GM18511 (cell line): ENCODE measurements at regions not wholly inside any gene's neighbourhood (a gene's known extent, or its start where the extent isn't known, plus 50 kb on each side); places are given as distances from the start of the nearest gene placed in this dataset.
"Not testable (repeated sequence)": the region's sequence is repeated elsewhere in the genome, so short reads cannot be mapped to it uniquely, and the experiment has no call there.

Experiments used
- ATAC-seq: cut with Tn5 transposase; IDR thresholded peaks from one replicate; pipeline ENCODE4 v1.9.1; 2021; ENCODE audit warnings: mild to moderate bottlenecking, moderate library complexity; ENCODE audit not compliant: unreplicated experiment

DNA sequence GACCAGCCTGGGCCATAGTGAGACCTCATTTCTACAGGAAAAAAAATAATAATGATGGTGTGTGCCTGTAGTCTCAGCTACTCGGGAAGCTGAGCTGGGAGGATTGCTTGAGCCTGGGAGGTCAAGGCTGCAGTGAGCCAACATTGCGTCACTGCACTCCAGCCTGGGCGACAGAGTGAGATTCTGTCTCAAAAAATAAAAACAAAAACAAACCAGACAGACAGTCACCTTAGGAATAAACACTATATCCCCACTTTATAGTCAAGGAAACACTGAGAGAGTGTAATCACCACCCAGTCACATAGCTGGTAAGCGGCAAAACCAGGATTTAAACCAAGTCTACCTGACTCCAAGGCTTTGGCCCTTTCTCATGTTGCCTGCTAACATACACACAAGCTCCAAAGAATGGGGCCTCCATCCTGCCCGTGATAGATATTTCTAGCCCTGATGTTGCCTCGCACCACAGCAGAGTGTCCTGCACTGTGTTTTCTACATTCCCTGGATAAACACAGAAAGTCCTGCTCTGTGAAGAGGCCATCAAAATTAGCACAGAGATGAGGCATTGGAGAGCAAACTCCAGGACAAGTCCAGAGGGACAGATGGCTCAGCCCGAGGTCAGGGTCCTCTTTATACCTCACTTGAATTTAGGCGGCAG, 66.1 kb upstream of the SMURF2 start:
- ATAC-seq, result no peak

DNA sequence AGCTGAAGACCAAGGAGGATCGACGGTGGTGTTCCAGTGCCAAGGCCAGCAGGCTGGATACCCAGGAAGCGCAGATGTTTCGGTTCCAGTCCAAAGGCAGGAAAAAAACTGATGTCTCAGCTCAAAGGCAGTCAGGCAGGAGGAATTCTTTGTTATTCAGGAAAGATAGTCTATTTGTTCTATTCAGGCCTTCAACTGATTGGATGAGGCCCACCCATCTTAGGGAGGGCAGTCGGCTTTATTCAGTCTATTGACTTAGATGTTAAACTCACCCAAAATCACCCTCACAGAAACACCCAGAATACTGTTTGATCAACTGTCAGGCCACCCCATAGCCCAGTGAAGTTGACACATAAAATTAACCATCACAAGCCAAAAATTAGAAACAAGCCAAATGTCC, 63.9 kb upstream of the SMURF2 start:
- ATAC-seq, result not testable (repeated sequence)

DNA sequence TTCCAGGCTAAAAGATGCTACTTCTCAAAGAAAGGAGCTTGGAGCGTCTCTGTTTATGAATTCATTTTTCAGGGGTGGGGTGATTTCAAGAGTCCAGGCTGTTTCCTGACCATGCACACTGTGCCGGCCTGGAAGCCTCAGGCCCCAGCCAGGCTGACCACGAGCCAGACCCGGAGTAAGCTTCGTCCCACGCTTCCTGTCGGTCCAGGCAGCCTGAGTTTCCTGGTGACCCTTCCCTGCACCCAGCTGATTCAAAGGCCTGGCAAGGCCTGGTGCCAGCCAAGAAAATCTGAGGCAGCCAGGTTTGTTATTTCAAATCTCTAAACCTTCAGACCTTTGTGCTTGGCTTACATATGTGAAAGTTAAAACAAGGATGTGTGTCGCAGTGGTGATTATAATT, 62.1 kb upstream of the SMURF2 start:
- not testable (repeated sequence) for ATAC-seq

DNA sequence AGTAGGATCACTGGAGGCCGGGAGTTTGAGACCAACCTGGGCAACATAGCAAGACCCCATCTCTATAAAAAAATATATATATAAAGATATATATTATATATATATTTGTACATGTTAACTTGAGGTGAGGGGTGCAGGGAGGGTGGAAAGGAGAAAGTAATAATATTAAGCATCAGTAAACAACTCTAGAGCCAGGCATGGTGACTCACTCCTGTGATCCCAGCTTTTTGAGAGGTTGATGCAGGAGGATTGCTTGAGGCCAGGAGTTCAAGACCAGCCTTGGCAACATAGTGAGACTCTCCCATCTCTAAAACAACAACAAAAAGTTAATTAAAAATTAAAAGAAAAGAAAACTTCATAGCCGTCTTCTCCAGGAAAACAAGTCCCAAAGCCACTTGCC, 61.7 kb upstream of the SMURF2 start:
- no peak for ATAC-seq

DNA sequence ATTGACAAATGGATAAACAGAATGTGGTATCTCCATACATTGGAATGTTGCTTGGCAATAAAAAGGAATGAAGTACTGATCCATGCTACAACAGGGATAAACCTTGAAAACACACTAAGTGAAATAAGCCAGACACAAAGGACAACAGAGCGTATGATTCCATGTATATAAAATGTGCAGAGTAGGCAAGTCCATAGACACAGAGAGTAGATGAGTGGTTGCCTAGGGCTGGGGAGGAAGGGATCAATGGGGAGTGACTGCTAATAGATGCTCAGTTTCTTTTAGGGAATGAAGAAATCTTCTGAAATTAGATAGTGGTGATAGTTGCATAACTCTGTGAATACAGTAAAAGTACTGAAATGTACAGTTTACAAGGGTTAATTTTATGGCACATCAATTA, 59.4 kb upstream of the SMURF2 start:
- ATAC-seq, result not testable (repeated sequence)

DNA sequence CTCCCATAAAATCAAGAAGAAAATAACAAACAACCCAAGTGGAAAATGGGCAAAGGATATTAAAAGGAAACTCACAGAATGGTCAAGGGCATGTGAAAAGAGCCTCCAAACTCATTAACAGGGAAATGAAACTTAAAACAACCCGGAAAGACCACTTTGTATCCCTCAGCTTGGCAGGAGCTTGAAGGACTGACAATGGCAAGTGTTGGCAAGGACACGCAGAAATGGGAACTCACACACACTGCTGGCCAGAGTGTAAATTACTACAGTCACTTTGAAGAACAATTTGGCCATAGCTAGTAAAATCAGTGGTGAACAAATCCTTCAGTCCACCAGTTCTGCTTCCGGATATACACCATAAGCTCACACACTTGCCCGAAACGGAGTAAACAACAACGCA, 58.1 kb upstream of the SMURF2 start:
- not testable (repeated sequence) for ATAC-seq

DNA sequence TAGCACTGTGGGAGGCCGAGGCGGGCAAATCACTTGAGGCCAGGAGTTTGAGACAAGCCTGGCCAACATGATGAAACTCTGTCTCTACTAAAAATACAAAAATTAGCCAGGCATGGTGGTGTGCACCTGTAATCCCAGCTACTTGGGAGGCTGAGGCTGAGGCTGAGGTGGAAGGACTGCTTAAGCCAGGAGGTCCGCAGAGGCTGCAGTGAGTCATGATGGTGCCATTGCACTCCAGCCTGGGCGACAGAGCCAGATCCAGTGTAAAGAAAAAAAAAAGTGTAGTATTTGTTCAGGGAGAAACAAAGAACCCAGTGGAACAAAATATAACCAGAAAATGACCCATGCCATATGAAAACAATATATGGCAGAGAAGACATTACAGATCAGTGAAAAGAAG, 57.4 kb upstream of the SMURF2 start:
- ATAC-seq, result not testable (repeated sequence)

DNA sequence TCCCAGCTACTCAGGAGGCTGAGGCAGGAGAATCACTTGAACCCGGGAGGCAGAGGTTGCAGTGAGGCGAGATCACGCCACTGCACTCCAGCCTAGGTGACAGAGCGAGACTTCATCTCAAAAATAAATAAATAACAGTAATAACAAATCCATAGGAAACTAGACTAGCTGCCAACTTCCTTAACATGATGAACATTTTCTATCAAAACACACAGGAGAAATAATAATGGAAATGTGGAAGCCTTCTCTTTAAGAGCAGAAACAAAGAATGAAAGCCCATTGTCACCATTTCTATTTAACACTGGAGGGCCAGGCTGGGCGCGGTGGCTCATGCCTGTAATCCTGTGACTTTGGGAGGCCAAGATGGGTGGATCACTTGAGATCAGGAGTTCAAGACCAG, 56.7 kb upstream of the SMURF2 start:
- not testable (repeated sequence) for ATAC-seq

DNA sequence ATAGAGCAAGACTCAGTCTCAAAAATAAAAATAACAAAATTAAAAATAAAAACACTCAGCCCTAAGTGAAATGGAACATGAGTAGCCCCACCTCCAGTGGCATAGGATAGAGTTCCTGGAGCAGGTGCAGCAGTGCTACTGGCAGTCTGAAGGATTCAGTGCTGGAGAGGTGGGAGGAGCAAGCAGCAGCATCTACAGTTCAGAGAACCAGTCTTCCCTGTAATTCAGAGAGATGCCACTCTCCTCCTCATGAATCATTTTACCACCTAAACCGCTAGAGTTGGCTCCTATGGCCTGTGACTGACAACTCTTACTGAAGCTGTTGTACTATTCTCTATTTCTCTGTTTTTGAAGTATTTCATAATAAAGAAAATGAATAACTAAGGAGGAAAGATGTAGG, 56.0 kb upstream of the SMURF2 start:
- no peak for ATAC-seq

DNA sequence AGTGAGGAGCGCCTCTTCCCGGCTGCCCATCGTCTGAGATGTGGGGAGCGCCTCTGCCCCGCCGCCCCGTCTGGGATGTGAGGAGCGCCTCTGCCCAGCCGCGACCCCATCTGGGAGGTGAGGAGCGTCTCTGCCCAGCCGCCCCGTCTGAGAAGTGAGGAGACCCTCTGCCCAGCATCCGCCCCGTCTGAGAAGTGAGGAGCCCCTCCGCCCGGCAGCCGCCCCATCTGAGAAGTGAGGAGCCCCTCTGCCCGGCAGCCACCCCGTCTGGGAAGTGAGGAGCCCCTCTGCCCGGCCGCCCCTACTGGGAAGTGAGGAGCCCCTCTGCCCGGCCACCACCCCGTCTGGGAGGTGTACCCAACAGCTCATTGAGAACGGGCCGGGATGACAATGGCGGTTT, 54.4 kb upstream of the SMURF2 start:
- not testable (repeated sequence) for ATAC-seq

DNA sequence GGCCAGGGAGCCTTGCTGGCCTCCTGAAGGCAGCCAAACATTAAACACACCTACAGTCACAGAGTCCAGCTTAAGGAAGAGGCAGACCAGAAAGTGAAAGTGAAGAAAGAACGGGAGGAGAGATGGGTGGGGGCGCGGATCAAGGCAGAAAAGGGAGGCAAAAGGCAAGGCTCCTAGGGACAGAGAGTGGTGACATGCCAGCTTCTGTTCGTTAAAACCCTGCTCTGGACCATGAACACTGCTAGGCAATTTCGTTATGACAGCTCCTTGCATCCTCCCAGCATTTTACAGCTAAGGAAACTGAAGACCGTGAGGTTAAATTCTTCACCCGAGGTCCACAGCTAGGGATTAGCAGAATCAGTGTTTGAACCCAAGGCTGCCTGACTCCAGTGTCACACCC, 51.7 kb upstream of the SMURF2 start:
- not testable (repeated sequence) for ATAC-seq

DNA sequence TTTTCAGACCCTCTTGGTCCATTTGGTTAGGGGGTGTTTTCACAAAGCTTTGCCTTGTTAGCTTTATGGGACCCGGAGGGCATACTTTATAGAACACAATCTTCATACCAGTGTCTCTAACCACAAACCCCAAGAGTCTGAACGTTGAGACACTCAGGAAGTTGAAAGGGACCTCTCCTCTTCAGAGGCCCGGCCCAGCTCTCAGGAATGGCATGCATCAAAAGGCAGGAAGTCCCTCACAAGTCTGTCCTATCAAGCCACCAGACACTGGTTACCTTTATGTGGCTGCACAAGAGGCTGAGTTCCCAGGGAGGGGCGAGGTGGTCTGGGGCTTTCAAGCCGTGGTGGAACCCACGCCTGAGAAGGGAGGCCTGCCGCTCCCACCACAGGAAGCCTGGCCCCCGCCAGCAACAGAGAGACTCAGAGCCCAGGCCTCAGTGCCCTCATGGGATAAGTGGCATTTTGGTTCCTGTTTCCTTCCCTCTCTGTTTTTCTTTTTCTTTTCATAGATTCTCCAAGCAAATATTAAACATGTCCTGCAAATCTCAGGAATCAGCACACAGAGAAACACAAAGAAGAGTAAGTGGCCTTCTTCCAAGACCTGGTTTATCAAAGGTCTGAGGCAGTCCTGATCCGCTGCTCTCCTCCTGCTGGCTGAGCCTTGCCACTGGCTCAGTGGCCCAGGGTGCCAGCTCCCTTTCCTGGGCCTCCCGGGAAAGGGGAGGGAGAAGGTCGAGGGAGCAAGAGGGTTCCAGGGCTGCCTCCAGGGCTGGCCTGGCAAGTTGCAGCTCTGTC, 50.6 kb upstream of the SMURF2 start:
- ATAC-seq, result peak; percentile 62
